ENCODE measurements at regions not wholly inside any gene's neighbourhood (a gene's known extent, or its start where the extent isn't known, plus 50 kb on each side); places are given as distances from the start of the nearest gene placed in this dataset.

- no peak for DNase-seq
Measured at GRCh38 chr3:124512881-124513609, 217.2 kb upstream of the UMPS start.

GRCh38 chr3:124513610-124513997, 216.6 kb upstream of the UMPS start:
- no peak for DNase-seq

GRCh38 chr3:124514683-124515082, 215.6 kb upstream of the UMPS start:
- DNase-seq: no peak

- DNase-seq: no peak
Measured at GRCh38 chr3:124516333-124516732, 213.9 kb upstream of the UMPS start.

GRCh38 chr3:124517306-124517705, 212.9 kb upstream of the UMPS start:
- no peak for DNase-seq

- no peak for DNase-seq
Measured at GRCh38 chr3:124518350-124518749, 211.9 kb upstream of the UMPS start.

- no peak for DNase-seq
Measured at GRCh38 chr3:124519591-124520194, 210.6 kb upstream of the UMPS start.

- peak; percentile 88 to 94 for DNase-seq
Measured at GRCh38 chr3:124520970-124521369, 209.3 kb upstream of the UMPS start.

GRCh38 chr3:124522082-124522625, 208.1 kb upstream of the UMPS start:
- no peak for DNase-seq

- DNase-seq: no peak
Measured at GRCh38 chr3:124526601-124527000, 203.7 kb upstream of the UMPS start.

GRCh38 chr3:124529826-124530571, 200.3 kb upstream of the UMPS start:
- no peak for DNase-seq

- DNase-seq: no peak
Measured at GRCh38 chr3:124530916-124531315, 199.3 kb upstream of the UMPS start.

GRCh38 chr3:124532071-124532470, 198.2 kb upstream of the UMPS start:
- no peak for DNase-seq

- no peak for DNase-seq
Measured at GRCh38 chr3:124535306-124535705, 194.9 kb upstream of the UMPS start.

GRCh38 chr3:124540550-124541211, 189.6 kb upstream of the UMPS start:
- DNase-seq: no peak

GRCh38 chr3:124542214-124542869, 187.9 kb upstream of the UMPS start:
- DNase-seq: no peak

- no peak for DNase-seq
Measured at GRCh38 chr3:124545891-124546290, 184.4 kb upstream of the UMPS start.

GRCh38 chr3:124552224-124552623, 178.0 kb upstream of the UMPS start:
- DNase-seq: no peak

- no peak for DNase-seq
Measured at GRCh38 chr3:124553178-124553577, 177.1 kb upstream of the UMPS start.

- no peak for DNase-seq
Measured at GRCh38 chr3:124556636-124557035, 173.6 kb upstream of the UMPS start.

- no peak for DNase-seq
Measured at GRCh38 chr3:124557433-124558232, 172.6 kb upstream of the UMPS start.

All from SHP77 (cell line).